ENCODE measurements at regions not wholly inside any gene's neighbourhood (a gene's known extent, or its start where the extent isn't known, plus 50 kb on each side); places are given as distances from the start of the nearest gene placed in this dataset.
"Not testable (repeated sequence)": the region's sequence is repeated elsewhere in the genome, so short reads cannot be mapped to it uniquely, and the experiment has no call there.

DNA sequence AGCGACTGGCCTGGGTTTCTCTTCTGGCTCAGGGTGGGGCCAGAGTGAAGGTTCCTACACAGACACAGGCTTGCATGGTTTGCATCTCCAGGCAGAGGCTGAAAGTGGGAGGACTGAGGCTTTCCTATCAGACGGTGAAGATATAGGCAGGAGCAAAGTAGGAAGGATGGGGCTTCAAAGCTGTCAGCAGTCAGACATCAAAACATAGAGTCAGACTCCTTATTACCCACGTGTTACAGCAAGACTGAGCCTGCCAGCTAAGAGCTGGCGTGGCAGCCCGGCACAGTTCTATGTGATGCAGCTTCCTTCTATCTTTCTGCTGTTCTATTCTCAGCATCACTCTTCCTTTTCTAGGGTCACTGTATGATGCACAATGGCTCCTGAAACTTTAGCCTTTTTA lies 445.1 kb downstream of the DOK5 start:
- no peak overlapping the region for H4K8ac ChIP-seq (replicated peaks; ENCODE audit: insufficient read length, low read depth, low read length)
- Mint-ChIP-seq H3K27ac (no peak overlapping the region), H3K4me1 (no peaks in the 10 kb centered on the region), H3K27me3 (ENCODE audit: low read depth) (no peaks in the 10 kb centered on the region; the same call in 1 of the 2 replicates), H3K9me3 (no peaks in the 10 kb centered on the region; a peak in 2 of 5 replicates), H3K36me3 (ENCODE audit: insufficient read depth in 1 of 3, low read depth in 3 of 3) (no peaks in the 10 kb centered on the region), H3K4me3 (no peak overlapping the region)
- H4K5ac ChIP-seq (ENCODE audit: insufficient read length, low read depth, low read length), result no peak overlapping the region
- H2BK15ac ChIP-seq (ENCODE audit: low read depth, low read length), result no peak overlapping the region
- no peaks in the 10 kb centered on the region for H3K23me2 ChIP-seq (ENCODE audit: insufficient read length, low read depth, low read length, poor library complexity, severe bottlenecking)
- no peak overlapping the region for H2AFZ ChIP-seq (ENCODE audit: low read length)
- H2BK5ac ChIP-seq (ENCODE audit: insufficient read length, low read length), result no peak overlapping the region
- no peaks in the 10 kb centered on the region for H3K79me2 ChIP-seq (ENCODE audit: insufficient read depth, low read length)
- H2AK5ac ChIP-seq (ENCODE audit: insufficient read length, low read length), result no peak overlapping the region
- H2BK20ac ChIP-seq (ENCODE audit: low read depth, low read length, poor library complexity, severe bottlenecking), result no peak overlapping the region
- H4K20me1 ChIP-seq (ENCODE audit: control insufficient read depth, insufficient read depth, insufficient read length), result no peaks in the 10 kb centered on the region
- no peaks in the 10 kb centered on the region for H3K4me1 ChIP-seq (ENCODE audit: insufficient read depth, low read length)
- no peak overlapping the region for H3K14ac ChIP-seq (ENCODE audit: insufficient read depth, low read length)
- no peaks in the 10 kb centered on the region for H3K79me1 ChIP-seq (ENCODE audit: insufficient read depth, low read depth, low read length, poor library complexity, severe bottlenecking)
- H3K18ac ChIP-seq (ENCODE audit: insufficient read length, low read depth, low read length), result no peak overlapping the region
- DNase-seq, result no peak
- no peak overlapping the region for H3K9ac ChIP-seq (ENCODE audit: extremely low read depth, insufficient read length, low read length)
- H2BK12ac ChIP-seq (ENCODE audit: insufficient read length, low read depth, low read length), result no peak overlapping the region
- no peak overlapping the region for H3T11ph ChIP-seq (ENCODE audit: low read length)
- no peaks in the 10 kb centered on the region for H3K9me3 ChIP-seq (ENCODE audit: control insufficient read depth, low read depth, low read length)
- no peaks in the 10 kb centered on the region for H3K27me3 ChIP-seq (ENCODE audit: insufficient read depth, low read length)
- TF ChIP-seq, protein P1, sequence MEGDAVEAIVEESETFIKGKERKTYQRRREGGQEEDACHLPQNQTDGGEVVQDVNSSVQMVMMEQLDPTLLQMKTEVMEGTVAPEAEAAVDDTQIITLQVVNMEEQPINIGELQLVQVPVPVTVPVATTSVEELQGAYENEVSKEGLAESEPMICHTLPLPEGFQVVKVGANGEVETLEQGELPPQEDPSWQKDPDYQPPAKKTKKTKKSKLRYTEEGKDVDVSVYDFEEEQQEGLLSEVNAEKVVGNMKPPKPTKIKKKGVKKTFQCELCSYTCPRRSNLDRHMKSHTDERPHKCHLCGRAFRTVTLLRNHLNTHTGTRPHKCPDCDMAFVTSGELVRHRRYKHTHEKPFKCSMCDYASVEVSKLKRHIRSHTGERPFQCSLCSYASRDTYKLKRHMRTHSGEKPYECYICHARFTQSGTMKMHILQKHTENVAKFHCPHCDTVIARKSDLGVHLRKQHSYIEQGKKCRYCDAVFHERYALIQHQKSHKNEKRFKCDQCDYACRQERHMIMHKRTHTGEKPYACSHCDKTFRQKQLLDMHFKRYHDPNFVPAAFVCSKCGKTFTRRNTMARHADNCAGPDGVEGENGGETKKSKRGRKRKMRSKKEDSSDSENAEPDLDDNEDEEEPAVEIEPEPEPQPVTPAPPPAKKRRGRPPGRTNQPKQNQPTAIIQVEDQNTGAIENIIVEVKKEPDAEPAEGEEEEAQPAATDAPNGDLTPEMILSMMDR (conservative IDR thresholded peaks at IDR 0.05), result no peak
- H3K27ac ChIP-seq (ENCODE audit: insufficient read length, low read depth, low read length), result no peak overlapping the region
- no peak overlapping the region for H3K23ac ChIP-seq (ENCODE audit: insufficient read length, low read depth, low read length)
- H3K4ac ChIP-seq (ENCODE audit: low read depth, low read length), result no peak overlapping the region
- H3K56ac ChIP-seq (ENCODE audit: insufficient read length, low read depth, low read length), result no peak overlapping the region
- no peak overlapping the region for H2BK120ac ChIP-seq (ENCODE audit: low read depth, low read length, poor library complexity, severe bottlenecking)
- WGBS (ENCODE audit: extremely low coverage, insufficient read length, low lambda C conversion rate), result no CpG with 5 or more reads among the region's 5 CpGs
- no peak overlapping the region for H3K4me2 ChIP-seq (ENCODE audit: insufficient read depth, insufficient read length, low read length)
- H4K91ac ChIP-seq (ENCODE audit: insufficient read length, low read depth, low read length), result no peak overlapping the region

DNA sequence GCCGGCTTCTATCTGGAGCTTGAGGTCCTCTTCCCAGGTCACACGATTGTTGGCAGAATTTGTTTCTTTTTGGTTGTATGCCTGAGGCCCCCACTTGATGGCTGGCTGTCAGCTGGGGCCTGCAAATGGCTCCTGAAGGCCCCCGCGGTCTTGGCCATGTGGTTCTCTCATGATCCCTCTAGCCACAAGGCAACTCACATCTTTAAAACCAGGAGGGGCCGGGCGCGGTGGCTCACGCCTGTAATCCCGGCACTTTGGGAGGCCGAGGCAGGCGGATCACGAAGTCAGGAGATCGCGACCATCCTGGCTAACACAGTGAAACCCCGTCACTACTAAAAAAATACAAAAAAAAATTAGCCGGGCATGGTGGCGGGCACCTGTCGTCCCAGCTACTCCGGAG lies 443.6 kb downstream of the DOK5 start:
- H3K27ac ChIP-seq (ENCODE audit: insufficient read length, low read depth, low read length); H4K5ac ChIP-seq (ENCODE audit: insufficient read length, low read depth, low read length); H2BK120ac ChIP-seq (ENCODE audit: low read depth, low read length, poor library complexity, severe bottlenecking); H2BK12ac ChIP-seq (ENCODE audit: insufficient read length, low read depth, low read length); H2BK15ac ChIP-seq (ENCODE audit: low read depth, low read length); H4K91ac ChIP-seq (ENCODE audit: insufficient read length, low read depth, low read length); H3K4me2 ChIP-seq (ENCODE audit: insufficient read depth, insufficient read length, low read length); H3K56ac ChIP-seq (ENCODE audit: insufficient read length, low read depth, low read length); H3K23ac ChIP-seq (ENCODE audit: insufficient read length, low read depth, low read length); H3K14ac ChIP-seq (ENCODE audit: insufficient read depth, low read length); H3K27ac Mint-ChIP-seq; H2AK5ac ChIP-seq (ENCODE audit: insufficient read length, low read length); H3K79me2 ChIP-seq (ENCODE audit: insufficient read depth, low read length); H3K79me1 ChIP-seq (ENCODE audit: insufficient read depth, low read depth, low read length, poor library complexity, severe bottlenecking); H3K9me3 ChIP-seq (ENCODE audit: control insufficient read depth, low read depth, low read length); H3K27me3 Mint-ChIP-seq (ENCODE audit: low read depth); H3K27me3 ChIP-seq (ENCODE audit: insufficient read depth, low read length); H3K9ac ChIP-seq (ENCODE audit: extremely low read depth, insufficient read length, low read length); DNase-seq; H3K4me3 Mint-ChIP-seq; H4K20me1 ChIP-seq (ENCODE audit: control insufficient read depth, insufficient read depth, insufficient read length); H2BK5ac ChIP-seq (ENCODE audit: insufficient read length, low read length); H3T11ph ChIP-seq (ENCODE audit: low read length); H3K9me3 Mint-ChIP-seq; H3K4ac ChIP-seq (ENCODE audit: low read depth, low read length); H3K23me2 ChIP-seq (ENCODE audit: insufficient read length, low read depth, low read length, poor library complexity, severe bottlenecking); H2BK20ac ChIP-seq (ENCODE audit: low read depth, low read length, poor library complexity, severe bottlenecking); H3K18ac ChIP-seq (ENCODE audit: insufficient read length, low read depth, low read length); H3K4me1 Mint-ChIP-seq; H2AFZ ChIP-seq (ENCODE audit: low read length); H3K4me1 ChIP-seq (ENCODE audit: insufficient read depth, low read length); H4K8ac ChIP-seq (replicated peaks; ENCODE audit: insufficient read length, low read depth, low read length); H3K36me3 Mint-ChIP-seq (ENCODE audit: insufficient read depth in 1 of 3, low read depth in 3 of 3): not testable (repeated sequence)
- WGBS (ENCODE audit: extremely low coverage, insufficient read length, low lambda C conversion rate), result no CpG with 5 or more reads among the region's 19 CpGs

Data from H9 (cell line).